ENCODE measurements at regions not wholly inside any gene's neighbourhood (a gene's known extent, or its start where the extent isn't known, plus 50 kb on each side); places are given as distances from the start of the nearest gene placed in this dataset.

GRCh38 chr10:118856106-118856505 is 101.3 kb upstream of the CACUL1 start:
- TF ChIP-seq CTCF (IDR thresholded peaks at IDR 0.05), result no peak
- TF ChIP-seq RAD21 (IDR thresholded peaks at IDR 0.05; ENCODE audit: low read length), result no peak
- TF ChIP-seq TAF1 (IDR thresholded peaks at IDR 0.05; ENCODE audit: borderline replicate concordance, low read depth, low read length), result no peak
- no peak for TF ChIP-seq RFX5 (IDR thresholded peaks at IDR 0.05; ENCODE audit: low read length)
- no peak for TF ChIP-seq ZBTB33 (IDR thresholded peaks at IDR 0.05; ENCODE audit: borderline replicate concordance, low read depth)
- no peak for TF ChIP-seq MXI1 (IDR thresholded peaks at IDR 0.05; ENCODE audit: low read depth, low read length)
- TF ChIP-seq SIN3A (IDR thresholded peaks at IDR 0.05; ENCODE audit: borderline replicate concordance, low read depth, low read length), result no peak
- TF ChIP-seq USF2 (IDR thresholded peaks at IDR 0.05; ENCODE audit: borderline replicate concordance, low read depth, low read length), result no peak
- no peak for TF ChIP-seq JUND (IDR thresholded peaks at IDR 0.05)
- no peak for TF ChIP-seq EP300 (IDR thresholded peaks at IDR 0.05; ENCODE audit: borderline replicate concordance in 1 of 2, low read depth in 1 of 2, low read length in 1 of 2)
- TF ChIP-seq POLR2AphosphoS5 (IDR thresholded peaks at IDR 0.05; ENCODE audit: low read depth, low read length), result no peak
- TF ChIP-seq PBX3 (IDR thresholded peaks at IDR 0.05), result no peak
